Neural cell (in vitro differentiated cells): ENCODE measurements at regions not wholly inside any gene's neighbourhood (a gene's known extent, or its start where the extent isn't known, plus 50 kb on each side); places are given as distances from the start of the nearest gene placed in this dataset.

Experiments used
- H2AFZ ChIP-seq: fragments of 200-600, 300-800 bp; sonication (generic), shearing (Covaris generic); 2 replicates; pipeline ENCODE4 v1.6.0; 2014; ENCODE audit warnings: low read depth, mild to moderate bottlenecking, antibody characterized with exemption, low read length, moderate library complexity
- H3F3A ChIP-seq: fragments of 200-600 bp; shearing (Covaris generic); 2 replicates; pipeline ENCODE4 v1.6.1; 2016; ENCODE audit warnings: mild to moderate bottlenecking, moderate library complexity, mixed read lengths, antibody characterized with exemption, low read length; ENCODE audit not compliant: insufficient read depth, poor library complexity, severe bottlenecking
- H3K27ac ChIP-seq: fragments of 200-600, 300-800 bp; sonication (generic), shearing (Covaris generic); 2 replicates; pipeline ENCODE4 v1.5.1; 2014; ENCODE audit warnings: mild to moderate bottlenecking, low read length, moderate library complexity
- H3K27me3 ChIP-seq: fragments of 300-800, 200-600 bp; sonication (generic), shearing (Covaris generic); 2 replicates; pipeline ENCODE4 v1.6.0; 2014; ENCODE audit warnings: mild to moderate bottlenecking, low read depth, low read length, moderate library complexity; ENCODE audit not compliant: insufficient read depth
- H3K36me3 ChIP-seq: fragments of 300-800, 200-600 bp; sonication (generic), shearing (Covaris generic); 2 replicates; pipeline ENCODE4 v1.5.1; 2014; ENCODE audit warnings: mild to moderate bottlenecking, antibody characterized with exemption, low read length, moderate library complexity; ENCODE audit not compliant: insufficient read depth
- H3K4me2 ChIP-seq: fragments of 300-800, 200-600 bp; sonication (generic), shearing (Covaris generic); 2 replicates; pipeline ENCODE4 v1.6.0; 2014; ENCODE audit warnings: mild to moderate bottlenecking, low read length
- H3K4me3 ChIP-seq: fragments of 300-800, 200-600 bp; sonication (generic), shearing (Covaris generic); 2 replicates; pipeline ENCODE4 v1.5.1; 2014; ENCODE audit warnings: mild to moderate bottlenecking, low read length, moderate library complexity
- H3K79me2 ChIP-seq: fragments of 200-600 bp; shearing (Covaris generic); replicated peaks from 2 replicates; pipeline ENCODE4 v1.6.0; 2014; ENCODE audit warnings: mild to moderate bottlenecking, low read length, moderate library complexity; ENCODE audit not compliant: insufficient read depth
- H3K9ac ChIP-seq: fragments of 300-800, 200-600 bp; sonication (generic), shearing (Covaris generic); 2 replicates; pipeline ENCODE4 v1.6.1; 2016; ENCODE audit warnings: mild to moderate bottlenecking, low read length, mixed read lengths
- H3K9me2 ChIP-seq: fragments of 200-600 bp; shearing (Covaris generic); 2 replicates; pipeline ENCODE4 v1.6.1; 2016; ENCODE audit warnings: mild to moderate bottlenecking, low read length, mixed read lengths; ENCODE audit not compliant: insufficient read depth
- H3K9me3 ChIP-seq: fragments of 200-600, 300-800 bp; sonication (generic), shearing (Covaris generic); 2 replicates; pipeline ENCODE4 v1.6.1; 2016; ENCODE audit warnings: mild to moderate bottlenecking, mixed run types, low read length, moderate library complexity, mixed read lengths
- H4K20me1 ChIP-seq: fragments of 200-600 bp; shearing (Covaris generic); 2 replicates; pipeline ENCODE4 v1.6.1; 2016; ENCODE audit warnings: mild to moderate bottlenecking, mixed run types; ENCODE audit not compliant: insufficient read depth
- EP300 ChIP-seq: fragments of 450-650 bp; conservative IDR thresholded peaks from 2 replicates; pipeline ENCODE4 v1.6.1; 2014; ENCODE audit warnings: antibody characterized with exemption, mild to moderate bottlenecking, moderate library complexity; ENCODE audit not compliant: poor library complexity, severe bottlenecking
- EZH2 ChIP-seq: fragments of 200-600, 300-800 bp; shearing (Covaris generic), sonication (generic); IDR thresholded peaks from 2 replicates; pipeline ENCODE4 v1.6.1; 2014; ENCODE audit warnings: antibody characterized with exemption, low read length, borderline replicate concordance, mild to moderate bottlenecking; ENCODE audit not compliant: insufficient read depth, poor library complexity, severe bottlenecking
- MXI1 ChIP-seq: fragments of 450-650 bp; conservative IDR thresholded peaks from 2 replicates; pipeline ENCODE4 v1.6.1; 2014; ENCODE audit warnings: antibody characterized with exemption, mild to moderate bottlenecking; ENCODE audit not compliant: poor library complexity, severe bottlenecking
- RAD21 ChIP-seq: fragments of 450-650 bp; conservative IDR thresholded peaks from 2 replicates; pipeline ENCODE4 v1.6.1; 2014; ENCODE audit warnings: antibody characterized with exemption, mild to moderate bottlenecking, moderate library complexity
- SMC3 ChIP-seq: fragments of 450-650 bp; conservative IDR thresholded peaks from 2 replicates; pipeline ENCODE4 v1.6.1; 2014; ENCODE audit warnings: antibody characterized with exemption, mild to moderate bottlenecking, moderate library complexity; ENCODE audit not compliant: poor library complexity
- TAF1 ChIP-seq: IDR thresholded peaks from 2 replicates; pipeline ENCODE4 v1.6.1; 2012; ENCODE audit warnings: low read depth
- TF ChIP-seq, protein P1 (sequence below): fragments of 450-650 bp; IDR thresholded peaks from 2 replicates; pipeline ENCODE4 v1.5.1; 2014; ENCODE audit warnings: antibody characterized with exemption, mild to moderate bottlenecking, moderate library complexity; ENCODE audit not compliant: poor library complexity, severe bottlenecking
- TF ChIP-seq, protein P2 (sequence below): IDR thresholded peaks from 2 replicates; pipeline ENCODE4 v1.6.1; 2012; ENCODE audit warnings: borderline replicate concordance

DNA sequence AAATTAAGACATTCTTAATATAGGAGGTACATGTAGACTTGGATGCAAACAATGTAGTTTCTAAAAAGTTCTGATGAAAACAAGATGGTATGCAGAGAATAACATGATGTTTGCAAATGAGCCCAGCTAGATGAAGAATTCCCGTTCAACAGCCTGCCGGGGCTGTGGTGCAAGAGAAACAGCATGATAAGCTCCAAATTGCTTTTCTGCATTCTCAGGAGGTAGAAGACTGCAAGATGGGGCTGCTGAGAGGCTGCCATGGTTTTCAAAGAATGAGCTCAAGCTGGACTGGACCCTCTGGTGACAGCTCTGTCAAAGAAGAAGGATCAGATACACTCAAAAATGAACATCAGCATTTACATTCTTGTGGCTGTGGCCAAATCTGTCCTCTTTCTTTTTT is 73.4 kb upstream of the PALS2 start:
- Histone ChIP-seq H3F3A (no peaks in the 10 kb centered on the region), H3K79me2 (no peaks in the 10 kb centered on the region), H3K36me3 (no peaks in the 10 kb centered on the region), H3K9me2 (no peaks in the 10 kb centered on the region), H2AFZ (no peak overlapping the region), H3K4me3 (no peak overlapping the region), H3K9ac (no peak overlapping the region), H3K9me3 (no peaks in the 10 kb centered on the region), H3K27ac (no peak overlapping the region), H3K27me3 (no peaks in the 10 kb centered on the region), H4K20me1 (no peaks in the 10 kb centered on the region), H3K4me2 (no peak overlapping the region)
- TF ChIP-seq, protein P1, sequence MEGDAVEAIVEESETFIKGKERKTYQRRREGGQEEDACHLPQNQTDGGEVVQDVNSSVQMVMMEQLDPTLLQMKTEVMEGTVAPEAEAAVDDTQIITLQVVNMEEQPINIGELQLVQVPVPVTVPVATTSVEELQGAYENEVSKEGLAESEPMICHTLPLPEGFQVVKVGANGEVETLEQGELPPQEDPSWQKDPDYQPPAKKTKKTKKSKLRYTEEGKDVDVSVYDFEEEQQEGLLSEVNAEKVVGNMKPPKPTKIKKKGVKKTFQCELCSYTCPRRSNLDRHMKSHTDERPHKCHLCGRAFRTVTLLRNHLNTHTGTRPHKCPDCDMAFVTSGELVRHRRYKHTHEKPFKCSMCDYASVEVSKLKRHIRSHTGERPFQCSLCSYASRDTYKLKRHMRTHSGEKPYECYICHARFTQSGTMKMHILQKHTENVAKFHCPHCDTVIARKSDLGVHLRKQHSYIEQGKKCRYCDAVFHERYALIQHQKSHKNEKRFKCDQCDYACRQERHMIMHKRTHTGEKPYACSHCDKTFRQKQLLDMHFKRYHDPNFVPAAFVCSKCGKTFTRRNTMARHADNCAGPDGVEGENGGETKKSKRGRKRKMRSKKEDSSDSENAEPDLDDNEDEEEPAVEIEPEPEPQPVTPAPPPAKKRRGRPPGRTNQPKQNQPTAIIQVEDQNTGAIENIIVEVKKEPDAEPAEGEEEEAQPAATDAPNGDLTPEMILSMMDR = no peak
- TF ChIP-seq, protein P2, sequence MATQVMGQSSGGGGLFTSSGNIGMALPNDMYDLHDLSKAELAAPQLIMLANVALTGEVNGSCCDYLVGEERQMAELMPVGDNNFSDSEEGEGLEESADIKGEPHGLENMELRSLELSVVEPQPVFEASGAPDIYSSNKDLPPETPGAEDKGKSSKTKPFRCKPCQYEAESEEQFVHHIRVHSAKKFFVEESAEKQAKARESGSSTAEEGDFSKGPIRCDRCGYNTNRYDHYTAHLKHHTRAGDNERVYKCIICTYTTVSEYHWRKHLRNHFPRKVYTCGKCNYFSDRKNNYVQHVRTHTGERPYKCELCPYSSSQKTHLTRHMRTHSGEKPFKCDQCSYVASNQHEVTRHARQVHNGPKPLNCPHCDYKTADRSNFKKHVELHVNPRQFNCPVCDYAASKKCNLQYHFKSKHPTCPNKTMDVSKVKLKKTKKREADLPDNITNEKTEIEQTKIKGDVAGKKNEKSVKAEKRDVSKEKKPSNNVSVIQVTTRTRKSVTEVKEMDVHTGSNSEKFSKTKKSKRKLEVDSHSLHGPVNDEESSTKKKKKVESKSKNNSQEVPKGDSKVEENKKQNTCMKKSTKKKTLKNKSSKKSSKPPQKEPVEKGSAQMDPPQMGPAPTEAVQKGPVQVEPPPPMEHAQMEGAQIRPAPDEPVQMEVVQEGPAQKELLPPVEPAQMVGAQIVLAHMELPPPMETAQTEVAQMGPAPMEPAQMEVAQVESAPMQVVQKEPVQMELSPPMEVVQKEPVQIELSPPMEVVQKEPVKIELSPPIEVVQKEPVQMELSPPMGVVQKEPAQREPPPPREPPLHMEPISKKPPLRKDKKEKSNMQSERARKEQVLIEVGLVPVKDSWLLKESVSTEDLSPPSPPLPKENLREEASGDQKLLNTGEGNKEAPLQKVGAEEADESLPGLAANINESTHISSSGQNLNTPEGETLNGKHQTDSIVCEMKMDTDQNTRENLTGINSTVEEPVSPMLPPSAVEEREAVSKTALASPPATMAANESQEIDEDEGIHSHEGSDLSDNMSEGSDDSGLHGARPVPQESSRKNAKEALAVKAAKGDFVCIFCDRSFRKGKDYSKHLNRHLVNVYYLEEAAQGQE = no peak
- no peak for TF ChIP-seq TAF1

DNA sequence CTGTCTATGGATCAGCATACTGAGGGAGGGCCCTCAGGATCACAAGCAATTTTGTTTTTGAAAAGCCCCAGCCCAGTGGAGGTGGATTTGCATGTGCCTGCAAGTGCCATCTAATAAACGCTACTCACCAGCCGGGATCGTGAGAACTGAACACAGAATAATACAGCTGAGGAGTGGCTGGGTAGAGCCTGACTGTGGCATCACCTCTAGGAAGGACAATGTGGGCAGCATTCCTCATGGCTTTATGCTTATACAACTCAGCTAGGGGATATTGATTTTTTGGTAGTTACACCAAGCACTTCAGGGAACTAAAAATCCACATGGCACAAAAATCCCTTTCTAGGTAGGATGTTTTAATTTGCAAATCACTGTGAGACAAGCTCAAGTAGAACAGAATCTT is 72.7 kb upstream of the PALS2 start:
- Histone ChIP-seq H3K79me2 (no peaks in the 10 kb centered on the region), H3K9me3 (no peaks in the 10 kb centered on the region), H2AFZ (no peak overlapping the region), H4K20me1 (no peaks in the 10 kb centered on the region), H3K27ac (no peak overlapping the region), H3K9ac (no peak overlapping the region), H3K27me3 (no peaks in the 10 kb centered on the region), H3F3A (no peaks in the 10 kb centered on the region), H3K4me3 (no peak overlapping the region), H3K9me2 (no peaks in the 10 kb centered on the region), H3K4me2 (no peak overlapping the region), H3K36me3 (no peaks in the 10 kb centered on the region)
- TF ChIP-seq, protein P1 = no peak
- TF ChIP-seq RAD21 (no peak), EZH2 (no peak), SMC3 (no peak), MXI1 (no peak)

DNA sequence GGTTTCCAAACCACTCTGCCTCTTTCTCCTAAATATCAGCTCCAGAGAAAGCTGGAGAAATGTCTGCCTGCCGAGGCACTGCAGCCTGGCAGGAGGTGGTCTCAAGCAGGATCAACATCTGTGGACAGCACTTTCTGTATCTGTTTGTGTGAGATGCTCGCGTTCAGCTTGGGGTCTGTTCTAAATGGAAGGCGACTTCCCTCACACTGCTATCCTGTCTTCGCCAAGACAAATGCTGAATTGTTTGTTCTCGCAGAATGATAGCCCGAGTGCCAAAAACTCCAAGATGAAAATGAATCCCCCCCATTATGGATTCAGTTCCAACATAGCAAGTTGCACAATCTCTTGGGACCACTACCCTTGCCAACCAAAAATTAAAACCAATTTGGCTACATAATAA is 72.2 kb upstream of the PALS2 start:
- Histone ChIP-seq H3K9me3 (no peaks in the 10 kb centered on the region), H3K9me2 (no peaks in the 10 kb centered on the region), H3F3A (no peaks in the 10 kb centered on the region), H2AFZ (no peak overlapping the region), H3K27ac (no peak overlapping the region), H3K4me2 (no peak overlapping the region), H3K79me2 (no peaks in the 10 kb centered on the region), H3K4me3 (no peak overlapping the region), H3K27me3 (no peaks in the 10 kb centered on the region), H3K36me3 (no peaks in the 10 kb centered on the region), H4K20me1 (no peaks in the 10 kb centered on the region), H3K9ac (no peak overlapping the region)
- TF ChIP-seq, protein P2 = no peak
- TF ChIP-seq, protein P1 = no peak
- TF ChIP-seq RAD21 = no peak
- no peak for TF ChIP-seq EP300
